ENCODE measurements at regions not wholly inside any gene's neighbourhood (a gene's known extent, or its start where the extent isn't known, plus 50 kb on each side); places are given as distances from the start of the nearest gene placed in this dataset.

DNA sequence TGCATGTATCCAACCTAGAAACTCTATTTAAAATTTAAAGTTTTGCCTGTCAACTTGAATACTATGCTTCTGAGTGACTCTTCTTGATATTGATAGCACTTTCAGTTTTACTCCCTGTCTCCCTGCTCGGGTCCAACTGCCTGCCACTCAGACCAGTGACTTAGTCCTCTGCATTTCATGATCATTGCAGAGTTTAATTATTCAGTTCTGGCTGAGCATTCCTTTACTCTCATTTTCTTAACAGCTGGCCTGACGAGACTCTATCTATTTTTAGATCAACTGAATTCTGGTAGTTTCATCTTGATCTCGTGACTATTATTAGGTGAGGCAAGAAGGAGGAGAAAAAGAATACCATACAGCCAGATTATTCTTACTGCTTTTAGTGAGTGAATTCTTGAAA, 617.4 kb downstream of the SI start:
- no peak overlapping the region for H3K27ac ChIP-seq
- TF ChIP-seq ZFX (IDR thresholded peaks at IDR 0.05; ENCODE audit: borderline replicate concordance): no peak
- no peak for TF ChIP-seq CTCF (IDR thresholded peaks at IDR 0.05)

- TF ChIP-seq ZFX (IDR thresholded peaks at IDR 0.05; ENCODE audit: borderline replicate concordance) (no peak), CTCF (IDR thresholded peaks at IDR 0.05) (no peak)
- H3K27ac ChIP-seq: no peak overlapping the region
Observed at GRCh38 chr3:164459521-164460151, 618.7 kb downstream of the SI start.

GRCh38 chr3:164458986-164459385, 619.3 kb downstream of the SI start:
- TF ChIP-seq CTCF (IDR thresholded peaks at IDR 0.05) (no peak), ZFX (IDR thresholded peaks at IDR 0.05; ENCODE audit: borderline replicate concordance) (no peak)
- H3K27ac ChIP-seq: no peak overlapping the region

- TF ChIP-seq CTCF (IDR thresholded peaks at IDR 0.05): no peak
- no peak for TF ChIP-seq ZFX (IDR thresholded peaks at IDR 0.05; ENCODE audit: borderline replicate concordance)
- H3K27ac ChIP-seq: no peak overlapping the region
Observed at GRCh38 chr3:164453714-164454113, 624.6 kb downstream of the SI start.

GRCh38 chr3:164452707-164453106, 625.6 kb downstream of the SI start:
- TF ChIP-seq CTCF (IDR thresholded peaks at IDR 0.05): no peak
- TF ChIP-seq ZFX (IDR thresholded peaks at IDR 0.05; ENCODE audit: borderline replicate concordance): no peak
- no peak overlapping the region for H3K27ac ChIP-seq

DNA sequence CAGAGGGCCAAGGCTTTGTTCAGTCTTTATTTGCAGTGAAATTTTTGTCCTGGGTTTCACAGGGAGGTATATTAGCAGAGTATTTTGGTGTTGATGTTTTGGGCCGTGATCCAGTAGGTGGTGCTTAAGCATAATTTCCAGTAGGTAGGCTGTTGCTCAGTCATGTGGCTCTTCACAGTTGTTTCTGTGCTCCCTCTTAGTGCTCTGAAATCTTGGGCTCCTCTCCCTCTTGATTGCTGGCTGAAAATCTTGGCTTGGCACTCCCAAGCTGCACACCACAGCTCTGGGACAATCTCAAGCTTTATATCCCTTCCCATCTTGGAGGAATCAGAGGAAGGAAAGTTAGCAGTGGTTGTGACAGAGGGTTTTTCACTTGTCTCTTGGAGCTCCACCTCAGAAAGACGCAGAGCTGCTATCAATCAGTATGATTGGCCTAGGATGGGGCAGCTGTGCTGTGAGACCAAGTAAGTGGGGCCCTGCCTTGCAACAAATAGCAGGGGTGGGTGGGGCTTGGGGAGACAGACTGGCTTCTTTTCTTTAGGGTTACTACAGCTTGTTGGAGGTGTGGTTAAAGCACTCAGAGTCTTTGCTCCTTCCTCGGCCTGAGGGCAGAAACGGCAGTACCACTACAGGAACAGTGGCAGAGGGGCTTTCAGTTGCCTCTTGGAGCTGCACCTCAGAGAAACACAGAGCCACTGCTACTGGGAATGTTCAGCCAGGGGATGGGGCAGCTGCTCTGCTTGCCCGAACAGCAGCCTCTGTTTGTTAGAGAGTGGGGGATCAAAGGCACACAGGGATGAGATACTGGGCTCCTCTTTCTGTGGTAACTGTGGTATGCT, 627.0 kb downstream of the SI start:
- no peak for TF ChIP-seq CTCF (IDR thresholded peaks at IDR 0.05)
- no peak for TF ChIP-seq ZFX (IDR thresholded peaks at IDR 0.05; ENCODE audit: borderline replicate concordance)
- H3K27ac ChIP-seq: no peak overlapping the region

- TF ChIP-seq CTCF (IDR thresholded peaks at IDR 0.05): no peak
- no peak for TF ChIP-seq ZFX (IDR thresholded peaks at IDR 0.05; ENCODE audit: borderline replicate concordance)
- no peak overlapping the region for H3K27ac ChIP-seq
Observed at GRCh38 chr3:164450276-164450905, 627.9 kb downstream of the SI start.
